Endodermal cell (in vitro differentiated cells): ENCODE measurements at regions not wholly inside any gene's neighbourhood (a gene's known extent, or its start where the extent isn't known, plus 50 kb on each side); places are given as distances from the start of the nearest gene placed in this dataset.
"Not testable (repeated sequence)": the region's sequence is repeated elsewhere in the genome, so short reads cannot be mapped to it uniquely, and the experiment has no call there.

Experiments used
- DNase-seq: peaks from one replicate; pipeline ENCODE4 v3.0.0-alpha.2; 2017
- H3K27ac ChIP-seq: 2 replicates; pipeline ENCODE4 v1.5.1; 2013; ENCODE audit warnings: mild to moderate bottlenecking, low read depth, low read length, moderate library complexity
- H3K27me3 ChIP-seq: 2 replicates; pipeline ENCODE4 v1.6.1; 2013; ENCODE audit warnings: mild to moderate bottlenecking, low read length, moderate library complexity; ENCODE audit not compliant: insufficient read depth, control insufficient read depth, poor library complexity, severe bottlenecking
- H3K36me3 ChIP-seq: 2 replicates; pipeline ENCODE4 v1.7.0; 2013; ENCODE audit warnings: mild to moderate bottlenecking, low read length, moderate library complexity; ENCODE audit not compliant: control insufficient read depth, insufficient read depth
- H3K4me1 ChIP-seq: one replicate; pipeline ENCODE4 v1.7.0; 2013; ENCODE audit warnings: low read length; ENCODE audit not compliant: control insufficient read depth, insufficient read depth
- H3K4me3 ChIP-seq: 2 replicates; pipeline ENCODE4 v1.5.1; 2013; ENCODE audit warnings: mild to moderate bottlenecking, low read length, moderate library complexity
- H3K9ac ChIP-seq: 2 replicates; pipeline ENCODE4 v1.6.1; 2013; ENCODE audit warnings: mild to moderate bottlenecking, low read length, moderate library complexity; ENCODE audit not compliant: poor library complexity, severe bottlenecking; ENCODE audit errors: extremely low read depth
- H3K9me3 ChIP-seq: 2 replicates; pipeline ENCODE4 v1.6.1; 2013; ENCODE audit warnings: mild to moderate bottlenecking, low read length, moderate library complexity; ENCODE audit not compliant: control insufficient read depth
- H3K27ac Mint-ChIP-seq: 2 replicates; pipeline ENCODE4 v1.8.0; 2020; ENCODE audit warnings: mixed read lengths
- H3K27me3 Mint-ChIP-seq: 2 replicates; pipeline ENCODE4 v1.8.0; 2021; ENCODE audit warnings: mild to moderate bottlenecking, mixed read lengths; ENCODE audit not compliant: insufficient read depth
- H3K36me3 Mint-ChIP-seq: 2 replicates; pipeline ENCODE4 v1.8.0; 2020; ENCODE audit warnings: low read depth, mixed read lengths
- H3K4me1 Mint-ChIP-seq: 2 replicates; pipeline ENCODE4 v1.8.0; 2020; ENCODE audit warnings: mixed read lengths
- H3K4me3 Mint-ChIP-seq: 2 replicates; pipeline ENCODE4 v1.8.0; 2020; ENCODE audit warnings: mild to moderate bottlenecking, moderate library complexity, mixed read lengths
- H3K9me3 Mint-ChIP-seq: 2 replicates; pipeline ENCODE4 v1.8.0; 2020; ENCODE audit warnings: mild to moderate bottlenecking, mixed read lengths
- CTCF ChIP-seq: fragments of 200-600 bp; sonication (generic); conservative IDR thresholded peaks from 2 replicates; pipeline ENCODE4 v1.5.0; 2021; ENCODE audit warnings: antibody characterized with exemption, mild to moderate bottlenecking
- WGBS, 2 experiments: methylation state at CpG; one replicate each; pipeline versions ENCODE4 v1.1.5 to v1.1.7; 2013; ENCODE audit warnings: missing lambda C conversion rate in 2 of 2, mixed read lengths in 1 of 2; ENCODE audit not compliant: insufficient coverage in 1 of 2, insufficient read length in 1 of 2; 5-methylcytosine and 5-hydroxymethylcytosine counted together

GRCh38 chr10:36000754-36001153 lies 358.7 kb upstream of the FZD8 start:
- H3K4me1 ChIP-seq, H3K4me3 ChIP-seq, H3K27me3 ChIP-seq, H3K4me3 Mint-ChIP-seq, H3K4me1 Mint-ChIP-seq, H3K27ac Mint-ChIP-seq, DNase-seq, H3K27ac ChIP-seq, H3K9me3 ChIP-seq, H3K9me3 Mint-ChIP-seq, H3K36me3 ChIP-seq, H3K9ac ChIP-seq, H3K36me3 Mint-ChIP-seq: not testable (repeated sequence)
- TF ChIP-seq CTCF, result peak; percentile 29
- H3K27me3 Mint-ChIP-seq, result peaks cover 10% of the 10 kb centered on the region
- WGBS, 2 experiments, result 100% methylated on average over 1 of the region's 1 CpG; no CpG with 5 or more reads in 1 of the 2 experiments

- Mint-ChIP-seq H3K36me3 (no peaks in the 10 kb centered on the region), H3K4me1 (peaks cover 3% of the 10 kb centered on the region), H3K27ac (no peak overlapping the region), H3K27me3 (peaks cover 18% of the 10 kb centered on the region), H3K4me3 (no peak overlapping the region), H3K9me3 (peaks cover 4% of the 10 kb centered on the region)
- H3K27me3 ChIP-seq, result no peaks in the 10 kb centered on the region
- no peak overlapping the region for H3K4me3 ChIP-seq
- no peaks in the 10 kb centered on the region for H3K36me3 ChIP-seq
- no peaks in the 10 kb centered on the region for H3K4me1 ChIP-seq
- no peak overlapping the region for H3K27ac ChIP-seq
- no peaks in the 10 kb centered on the region for H3K9me3 ChIP-seq
- TF ChIP-seq CTCF, result no peak
- DNase-seq, result no peak
- no peak overlapping the region for H3K9ac ChIP-seq
- WGBS, 2 experiments, result 92 to 100% methylated on average over 3 of the region's 3 CpGs
Measured at GRCh38 chr10:35998026-35998425, 355.9 kb upstream of the FZD8 start.

- H3K27ac Mint-ChIP-seq, result no peak overlapping the region
- DNase-seq, result no peak
Measured at GRCh38 chr10:35995485-35995884, 353.4 kb upstream of the FZD8 start.

More at GRCh38 chr10:35995485-35995884, 353.4 kb upstream of the FZD8 start:
- no peaks in the 10 kb centered on the region for H3K9me3 Mint-ChIP-seq
- Histone ChIP-seq H3K4me1 (no peaks in the 10 kb centered on the region), H3K27me3 (no peaks in the 10 kb centered on the region), H3K27ac (no peak overlapping the region), H3K9me3 (no peaks in the 10 kb centered on the region), H3K36me3 (no peaks in the 10 kb centered on the region), H3K9ac (no peak overlapping the region), H3K4me3 (no peak overlapping the region)
- WGBS, 2 experiments, result 91 to 97% methylated on average over 4 of the region's 4 CpGs
- H3K36me3 Mint-ChIP-seq, result no peaks in the 10 kb centered on the region
- peaks cover 13% of the 10 kb centered on the region for H3K27me3 Mint-ChIP-seq
- H3K4me1 Mint-ChIP-seq, result peaks cover 3% of the 10 kb centered on the region
- no peak for TF ChIP-seq CTCF
- H3K4me3 Mint-ChIP-seq, result no peak overlapping the region
